ENCODE measurements at regions not wholly inside any gene's neighbourhood (a gene's known extent, or its start where the extent isn't known, plus 50 kb on each side); places are given as distances from the start of the nearest gene placed in this dataset.

DNA sequence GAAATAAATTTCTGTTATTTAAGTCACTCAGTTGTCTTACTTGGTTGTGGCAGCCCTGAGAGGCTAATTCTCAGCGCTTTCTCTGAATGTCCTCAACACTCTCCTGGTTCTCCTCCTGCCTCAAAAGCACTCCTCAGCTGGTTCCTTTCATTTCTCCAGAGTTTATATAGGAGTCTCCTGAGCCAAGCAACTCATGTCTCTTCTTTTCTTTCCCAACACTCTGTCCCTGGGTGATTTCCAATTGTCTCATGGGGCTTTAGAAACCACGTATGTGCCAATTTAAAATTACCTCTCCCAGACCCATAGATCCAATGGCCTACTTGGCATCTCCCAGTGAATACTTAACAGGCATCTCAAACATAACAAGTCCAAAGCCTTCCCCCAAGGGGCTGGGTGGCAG is 184.3 kb downstream of the TTC32 start:
- ATAC-seq (no peak), DNase-seq (no peak)
- WGBS, result 87% methylated on average over 2 of the region's 2 CpGs
- intact Hi-C loops (cut with DNase I), result no loop called here
- Histone ChIP-seq H3K27me3 (ENCODE audit: control insufficient read depth, insufficient read depth) (no peaks in the 10 kb centered on the region), H3K4me3 (ENCODE audit: low read length) (no peak overlapping the region), H3K9me3 (ENCODE audit: control insufficient read depth, low read length) (no peaks in the 10 kb centered on the region), H3K27ac (ENCODE audit: low read length) (no peak overlapping the region), H3K4me1 (ENCODE audit: control insufficient read depth, insufficient read depth, low read length) (peaks cover 4% of the 10 kb centered on the region)

GRCh38 chr2:19714926-19715325 is 186.9 kb downstream of the TTC32 start:
- H3K4me3 ChIP-seq (ENCODE audit: low read length), result no peak overlapping the region
- H3K27me3 ChIP-seq (ENCODE audit: control insufficient read depth, insufficient read depth), result no peaks in the 10 kb centered on the region
- ATAC-seq (no peak), DNase-seq (no peak)
- H3K9me3 ChIP-seq (ENCODE audit: control insufficient read depth, low read length), result no peaks in the 10 kb centered on the region
- intact Hi-C loops (cut with DNase I), result no loop called here
- WGBS, result 91% methylated on average over 4 of the region's 4 CpGs
- H3K4me1 ChIP-seq (ENCODE audit: control insufficient read depth, insufficient read depth, low read length), result peaks cover 7% of the 10 kb centered on the region
- H3K27ac ChIP-seq (ENCODE audit: low read length), result no peak overlapping the region

- Histone ChIP-seq H3K27me3 (ENCODE audit: control insufficient read depth, insufficient read depth) (no peaks in the 10 kb centered on the region), H3K9me3 (ENCODE audit: control insufficient read depth, low read length) (no peaks in the 10 kb centered on the region), H3K4me1 (ENCODE audit: control insufficient read depth, insufficient read depth, low read length) (peaks cover 3% of the 10 kb centered on the region), H3K4me3 (ENCODE audit: low read length) (no peak overlapping the region), H3K27ac (ENCODE audit: low read length) (no peak overlapping the region)
- intact Hi-C loops (cut with DNase I), result no loop called here
- no peak for ATAC-seq
- WGBS, result 95% methylated on average over 4 of the region's 4 CpGs
- DNase-seq, result no peak
Observed at GRCh38 chr2:19712850-19713249, 188.9 kb downstream of the TTC32 start.

GRCh38 chr2:19711470-19712372 is 190.1 kb downstream of the TTC32 start:
- Histone ChIP-seq H3K9me3 (ENCODE audit: control insufficient read depth, low read length) (no peaks in the 10 kb centered on the region), H3K4me1 (ENCODE audit: control insufficient read depth, insufficient read depth, low read length) (peaks cover 3% of the 10 kb centered on the region), H3K27me3 (ENCODE audit: control insufficient read depth, insufficient read depth) (no peaks in the 10 kb centered on the region), H3K4me3 (ENCODE audit: low read length) (no peak overlapping the region), H3K27ac (ENCODE audit: low read length) (peak overlapping the region; percentile 37)
- intact Hi-C loops (cut with DNase I), result no loop called here
- 34% methylated on average over 5 of the region's 5 CpGs for WGBS
- peak in 2 of 3 donors; percentile 40 to 58 for DNase-seq
- ATAC-seq, result peak; percentile 84 to 91

GRCh38 chr2:19710230-19710629 is 191.6 kb downstream of the TTC32 start:
- Histone ChIP-seq H3K27me3 (ENCODE audit: control insufficient read depth, insufficient read depth) (no peaks in the 10 kb centered on the region), H3K4me1 (ENCODE audit: control insufficient read depth, insufficient read depth, low read length) (peaks cover 3% of the 10 kb centered on the region), H3K4me3 (ENCODE audit: low read length) (no peak overlapping the region), H3K27ac (ENCODE audit: low read length) (no peak overlapping the region), H3K9me3 (ENCODE audit: control insufficient read depth, low read length) (no peaks in the 10 kb centered on the region)
- DNase-seq (no peak), ATAC-seq (no peak)
- intact Hi-C loops (cut with DNase I), result no loop called here
- 72% methylated on average over 2 of the region's 2 CpGs for WGBS

DNA sequence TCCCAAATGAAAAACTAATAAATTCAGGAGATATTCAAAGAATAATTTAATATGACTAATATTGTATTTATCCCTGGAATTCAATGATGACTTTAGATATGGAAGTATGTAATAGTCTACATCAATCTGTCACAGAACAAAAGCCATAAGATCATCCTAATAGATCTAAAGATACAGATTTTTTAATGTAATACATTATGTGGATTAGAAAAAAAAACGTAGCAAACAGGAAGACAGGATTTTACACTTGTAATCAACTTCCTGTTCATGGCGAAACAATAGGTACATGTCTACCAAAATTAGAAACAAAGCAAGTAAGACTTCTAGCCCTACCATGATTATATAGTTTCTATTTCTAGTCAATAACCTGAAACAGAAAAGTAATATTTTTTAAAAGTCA is 192.2 kb downstream of the TTC32 start:
- DNase-seq (no peak), ATAC-seq (no peak)
- 54% methylated on average over 2 of the region's 2 CpGs for WGBS
- Histone ChIP-seq H3K9me3 (ENCODE audit: control insufficient read depth, low read length) (no peaks in the 10 kb centered on the region), H3K27me3 (ENCODE audit: control insufficient read depth, insufficient read depth) (no peaks in the 10 kb centered on the region), H3K4me1 (ENCODE audit: control insufficient read depth, insufficient read depth, low read length) (peaks cover 3% of the 10 kb centered on the region), H3K27ac (ENCODE audit: low read length) (no peak overlapping the region), H3K4me3 (ENCODE audit: low read length) (no peak overlapping the region)
- intact Hi-C loops (cut with DNase I), result no loop called here

DNA sequence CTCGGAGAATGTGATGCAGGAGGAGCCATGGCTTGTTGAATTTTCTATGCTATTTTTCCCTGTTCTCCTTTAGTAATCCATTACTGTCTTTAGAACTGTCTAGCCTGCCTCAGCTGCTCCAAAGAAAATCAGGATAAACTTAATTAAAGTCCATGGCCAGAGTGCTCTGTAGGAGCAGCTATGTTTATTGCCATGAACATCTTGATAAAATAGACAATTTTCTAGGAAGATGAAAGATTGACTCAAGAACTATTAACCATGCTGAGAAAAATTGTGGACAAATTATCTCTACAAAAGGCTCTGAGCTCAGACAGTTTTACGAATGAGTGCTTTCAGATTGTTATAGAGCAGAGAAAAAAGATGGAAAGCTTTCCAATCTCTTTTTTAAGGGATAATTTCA is 193.0 kb downstream of the TTC32 start:
- DNase-seq (no peak), ATAC-seq (no peak)
- WGBS, result 92% methylated on average over 2 of the region's 2 CpGs
- intact Hi-C loops (cut with DNase I), result no loop called here
- Histone ChIP-seq H3K9me3 (ENCODE audit: control insufficient read depth, low read length) (no peaks in the 10 kb centered on the region), H3K4me1 (ENCODE audit: control insufficient read depth, insufficient read depth, low read length) (peaks cover 3% of the 10 kb centered on the region), H3K4me3 (ENCODE audit: low read length) (no peak overlapping the region), H3K27me3 (ENCODE audit: control insufficient read depth, insufficient read depth) (no peaks in the 10 kb centered on the region), H3K27ac (ENCODE audit: low read length) (no peak overlapping the region)

GRCh38 chr2:19706332-19706731 is 195.5 kb downstream of the TTC32 start:
- intact Hi-C loops (cut with DNase I), result no loop called here
- no peak for ATAC-seq
- Histone ChIP-seq H3K4me3 (ENCODE audit: low read length) (no peak overlapping the region), H3K9me3 (ENCODE audit: control insufficient read depth, low read length) (no peaks in the 10 kb centered on the region), H3K4me1 (ENCODE audit: control insufficient read depth, insufficient read depth, low read length) (no peaks in the 10 kb centered on the region), H3K27ac (ENCODE audit: low read length) (no peak overlapping the region), H3K27me3 (ENCODE audit: control insufficient read depth, insufficient read depth) (no peaks in the 10 kb centered on the region)
- DNase-seq, result no peak

DNA sequence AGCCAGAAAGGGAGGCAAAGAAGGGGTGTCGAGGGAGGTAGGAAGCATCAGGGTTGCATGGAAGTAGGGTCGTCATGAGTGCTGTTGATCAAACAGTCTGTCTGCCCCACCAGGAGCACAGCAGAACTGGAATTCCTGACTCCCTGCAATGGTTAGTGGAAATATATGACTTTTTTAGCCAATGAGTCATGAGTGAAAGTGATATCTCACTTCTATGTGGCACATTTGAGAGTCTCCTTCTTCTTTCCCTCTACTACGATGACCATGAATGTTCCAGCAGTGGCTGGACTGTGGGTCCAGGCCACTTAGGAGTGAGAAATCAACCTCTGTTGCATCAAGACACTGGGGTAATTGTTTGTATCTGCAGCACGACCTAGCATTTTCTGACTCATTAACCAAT is 199.5 kb downstream of the TTC32 start:
- ATAC-seq (no peak), DNase-seq (no peak)
- WGBS, result 72% methylated on average over 4 of the region's 4 CpGs
- intact Hi-C loops (cut with DNase I), result no loop called here
- no peak overlapping the region for H3K4me3 ChIP-seq (ENCODE audit: low read length)
- no peaks in the 10 kb centered on the region for H3K27me3 ChIP-seq (ENCODE audit: control insufficient read depth, insufficient read depth)
- no peaks in the 10 kb centered on the region for H3K4me1 ChIP-seq (ENCODE audit: control insufficient read depth, insufficient read depth, low read length)
- H3K27ac ChIP-seq (ENCODE audit: low read length), result no peak overlapping the region
- H3K9me3 ChIP-seq (ENCODE audit: control insufficient read depth, low read length), result no peaks in the 10 kb centered on the region

DNA sequence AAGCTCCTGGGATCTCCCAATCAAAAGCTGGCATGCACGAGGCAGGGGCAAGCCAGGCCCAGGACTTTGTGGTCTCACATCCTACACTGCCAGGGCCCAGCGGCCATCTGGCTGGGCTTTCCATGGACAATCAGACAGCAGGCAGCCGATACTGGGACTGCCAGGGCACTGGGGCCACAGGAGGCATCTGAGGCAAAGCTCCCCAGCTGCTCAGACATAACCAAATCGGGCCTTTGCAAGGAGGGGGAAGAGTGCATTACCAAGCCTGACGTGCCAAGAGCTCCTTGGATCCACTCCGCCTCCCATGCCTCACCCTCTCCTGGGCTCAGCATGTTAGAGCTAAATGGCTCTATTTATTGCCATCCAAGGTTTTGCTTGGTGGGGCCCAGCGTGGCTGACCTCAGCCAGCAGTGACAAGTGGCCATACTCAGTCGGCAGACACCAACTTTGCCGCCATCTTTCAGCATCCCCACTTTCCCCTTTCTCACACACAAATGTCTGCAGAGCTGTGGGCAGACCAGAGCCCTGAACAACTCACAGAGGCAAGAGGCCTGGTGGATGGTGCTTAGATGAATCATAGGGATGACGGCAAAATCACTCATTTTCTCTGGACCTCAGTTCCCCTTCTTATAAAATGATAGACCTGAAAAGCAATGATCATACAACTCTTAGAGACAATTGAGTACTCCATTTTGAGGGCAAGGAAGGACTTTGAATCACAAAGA is 200.8 kb downstream of the TTC32 start:
- intact Hi-C loops (cut with DNase I), result no loop called here
- no peak for ATAC-seq
- H3K4me3 ChIP-seq (ENCODE audit: low read length), result no peak overlapping the region
- H3K27me3 ChIP-seq (ENCODE audit: control insufficient read depth, insufficient read depth), result no peaks in the 10 kb centered on the region
- DNase-seq, result peak in 1 of 3 donors; percentile 41
- WGBS, result 87% methylated on average over 10 of the region's 10 CpGs
- no peaks in the 10 kb centered on the region for H3K4me1 ChIP-seq (ENCODE audit: control insufficient read depth, insufficient read depth, low read length)
- H3K27ac ChIP-seq (ENCODE audit: low read length), result no peak overlapping the region
- H3K9me3 ChIP-seq (ENCODE audit: control insufficient read depth, low read length), result no peaks in the 10 kb centered on the region

GRCh38 chr2:19697131-19697530 is 204.7 kb downstream of the TTC32 start:
- DNase-seq (no peak), ATAC-seq (no peak)
- 83% methylated on average over 2 of the region's 2 CpGs for WGBS
- Histone ChIP-seq H3K27ac (ENCODE audit: low read length) (no peak overlapping the region), H3K27me3 (ENCODE audit: control insufficient read depth, insufficient read depth) (no peaks in the 10 kb centered on the region), H3K4me3 (ENCODE audit: low read length) (no peak overlapping the region), H3K4me1 (ENCODE audit: control insufficient read depth, insufficient read depth, low read length) (no peaks in the 10 kb centered on the region), H3K9me3 (ENCODE audit: control insufficient read depth, low read length) (no peaks in the 10 kb centered on the region)
- intact Hi-C loops (cut with DNase I), result no loop called here

Measured in right cardiac atrium (tissue), 5 donors.